C4-2B (cell line): ENCODE measurements at regions not wholly inside any gene's neighbourhood (a gene's known extent, or its start where the extent isn't known, plus 50 kb on each side); places are given as distances from the start of the nearest gene placed in this dataset.

Experiments used
- H3K27ac ChIP-seq: fragments of 450-650 bp; 2 replicates; pipeline ENCODE4 v1.5.1; 2017
- ZFX ChIP-seq: fragments of 450-650 bp; IDR thresholded peaks from 2 replicates; pipeline ENCODE4 v1.6.1; 2017
- TF ChIP-seq, protein P1 (sequence below): fragments of 450-650 bp; conservative IDR thresholded peaks from 2 replicates; pipeline ENCODE4 v1.5.1; 2017; ENCODE audit warnings: mild to moderate bottlenecking

DNA sequence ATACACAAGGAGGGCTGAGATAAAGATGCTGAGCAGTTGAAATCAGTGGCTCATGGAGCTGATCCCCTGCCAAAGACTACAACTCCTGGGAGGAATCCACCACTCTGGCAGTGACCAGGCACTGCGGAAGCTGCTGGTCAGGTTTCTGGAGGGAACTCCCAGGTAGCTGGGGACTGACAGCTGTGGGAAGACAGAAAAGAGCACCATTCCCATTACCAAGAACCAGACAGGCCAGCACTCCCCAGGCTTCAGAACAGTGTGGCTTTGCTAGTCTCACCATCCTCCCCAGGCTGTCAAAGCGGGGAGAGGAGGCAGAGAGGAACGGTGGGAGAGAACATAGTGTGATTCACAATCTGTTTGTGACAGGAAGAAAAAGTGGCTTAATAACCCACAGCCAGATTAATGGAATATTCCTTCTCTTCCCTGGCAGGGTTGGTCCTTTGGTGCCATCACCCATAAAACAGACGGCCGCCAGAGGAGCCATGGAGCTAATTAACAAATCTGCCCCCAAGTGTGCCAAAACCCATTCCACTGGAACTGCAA lies 92.1 kb downstream of the MAB21L3 start:
- peak overlapping the region; percentile 74 for H3K27ac ChIP-seq
- no peak for TF ChIP-seq ZFX
- TF ChIP-seq, protein P1, sequence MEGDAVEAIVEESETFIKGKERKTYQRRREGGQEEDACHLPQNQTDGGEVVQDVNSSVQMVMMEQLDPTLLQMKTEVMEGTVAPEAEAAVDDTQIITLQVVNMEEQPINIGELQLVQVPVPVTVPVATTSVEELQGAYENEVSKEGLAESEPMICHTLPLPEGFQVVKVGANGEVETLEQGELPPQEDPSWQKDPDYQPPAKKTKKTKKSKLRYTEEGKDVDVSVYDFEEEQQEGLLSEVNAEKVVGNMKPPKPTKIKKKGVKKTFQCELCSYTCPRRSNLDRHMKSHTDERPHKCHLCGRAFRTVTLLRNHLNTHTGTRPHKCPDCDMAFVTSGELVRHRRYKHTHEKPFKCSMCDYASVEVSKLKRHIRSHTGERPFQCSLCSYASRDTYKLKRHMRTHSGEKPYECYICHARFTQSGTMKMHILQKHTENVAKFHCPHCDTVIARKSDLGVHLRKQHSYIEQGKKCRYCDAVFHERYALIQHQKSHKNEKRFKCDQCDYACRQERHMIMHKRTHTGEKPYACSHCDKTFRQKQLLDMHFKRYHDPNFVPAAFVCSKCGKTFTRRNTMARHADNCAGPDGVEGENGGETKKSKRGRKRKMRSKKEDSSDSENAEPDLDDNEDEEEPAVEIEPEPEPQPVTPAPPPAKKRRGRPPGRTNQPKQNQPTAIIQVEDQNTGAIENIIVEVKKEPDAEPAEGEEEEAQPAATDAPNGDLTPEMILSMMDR, result peak; percentile 71

DNA sequence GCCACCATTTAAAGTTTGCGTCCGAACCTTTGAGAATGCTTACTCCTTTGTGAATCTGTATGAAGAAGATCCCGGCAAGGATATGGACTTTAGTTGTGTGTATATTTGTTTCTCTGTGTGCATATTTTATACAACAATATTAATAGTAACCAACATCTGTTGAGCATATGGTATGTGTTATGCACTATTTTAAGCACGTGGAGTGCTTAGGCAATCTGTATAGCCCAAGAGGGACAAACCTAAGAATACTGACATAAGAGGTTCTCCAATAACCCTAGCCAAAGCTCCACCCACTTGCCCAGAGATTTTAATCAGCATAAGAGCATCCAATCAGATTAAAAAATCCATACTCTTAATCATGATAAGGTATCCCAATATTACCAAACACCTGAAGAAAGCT lies 92.7 kb downstream of the MAB21L3 start:
- no peak for TF ChIP-seq ZFX
- TF ChIP-seq, protein P1, result no peak
- H3K27ac ChIP-seq, result peak overlapping the region; percentile 74; the same call in 1 of the 2 replicates

DNA sequence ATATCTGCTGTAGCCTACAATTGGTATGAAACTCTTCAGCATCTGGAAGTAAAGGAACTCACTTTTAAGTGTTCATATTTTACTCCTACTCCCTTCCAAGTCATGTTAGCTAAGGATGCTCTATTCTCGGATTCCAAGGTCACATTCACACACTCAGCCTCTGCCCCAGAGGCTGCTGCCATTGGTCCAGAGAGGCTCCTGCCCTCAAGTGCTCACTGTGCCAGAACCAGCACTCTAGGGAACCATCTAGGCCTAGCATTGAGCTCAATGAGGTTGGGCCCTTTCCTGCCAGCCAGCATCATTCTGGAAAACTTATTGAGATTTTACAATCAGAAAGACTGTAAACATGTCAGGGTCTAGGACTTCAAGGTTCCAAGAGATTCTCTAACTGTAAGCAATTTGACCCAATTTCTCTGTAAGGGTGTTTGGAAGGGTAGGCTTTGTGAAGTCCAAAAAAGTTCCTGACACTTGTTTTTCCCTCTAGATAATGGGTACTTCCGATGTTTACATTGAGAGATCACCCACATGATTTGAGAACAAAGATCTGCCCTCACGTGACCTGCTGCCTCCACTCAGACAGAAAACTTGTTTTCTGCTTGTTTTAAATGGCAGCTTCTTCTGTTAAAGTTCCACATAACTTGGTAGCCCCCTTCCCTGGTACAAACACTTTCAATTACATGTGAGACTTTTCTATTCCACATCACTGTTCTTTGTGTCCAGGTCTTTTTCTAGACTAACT lies 94.9 kb downstream of the MAB21L3 start:
- peak overlapping the region; percentile 52 for H3K27ac ChIP-seq
- no peak for TF ChIP-seq ZFX
- TF ChIP-seq, protein P1, result no peak

- no peak overlapping the region for H3K27ac ChIP-seq
- TF ChIP-seq ZFX, result no peak
- TF ChIP-seq, protein P1, result peak; percentile 15
Measured at GRCh38 chr1:116207126-116207735, 96.0 kb downstream of the MAB21L3 start.

DNA sequence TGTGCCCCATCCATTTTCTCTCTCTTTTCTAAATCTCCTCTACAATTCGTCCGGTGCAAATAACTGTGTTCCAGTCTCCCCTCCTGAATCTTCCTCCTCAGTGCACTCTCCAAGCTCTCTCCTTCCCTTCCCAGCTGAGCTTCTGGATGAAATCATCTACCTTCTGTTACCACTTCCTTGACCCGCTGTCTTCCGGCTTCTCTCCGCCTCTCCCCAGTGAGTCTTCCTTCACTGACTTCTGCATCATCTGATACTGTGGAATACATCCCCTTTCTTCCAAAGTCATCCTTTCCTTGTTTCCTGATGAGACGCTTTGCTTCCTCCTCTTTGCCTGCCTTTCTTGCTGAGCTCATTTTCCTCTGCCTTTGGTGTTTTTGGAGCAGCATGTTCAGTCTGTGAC lies 96.9 kb downstream of the MAB21L3 start:
- peak overlapping the region; percentile 67; the same call in 1 of the 2 replicates for H3K27ac ChIP-seq
- TF ChIP-seq ZFX, result no peak
- TF ChIP-seq, protein P1, result no peak

DNA sequence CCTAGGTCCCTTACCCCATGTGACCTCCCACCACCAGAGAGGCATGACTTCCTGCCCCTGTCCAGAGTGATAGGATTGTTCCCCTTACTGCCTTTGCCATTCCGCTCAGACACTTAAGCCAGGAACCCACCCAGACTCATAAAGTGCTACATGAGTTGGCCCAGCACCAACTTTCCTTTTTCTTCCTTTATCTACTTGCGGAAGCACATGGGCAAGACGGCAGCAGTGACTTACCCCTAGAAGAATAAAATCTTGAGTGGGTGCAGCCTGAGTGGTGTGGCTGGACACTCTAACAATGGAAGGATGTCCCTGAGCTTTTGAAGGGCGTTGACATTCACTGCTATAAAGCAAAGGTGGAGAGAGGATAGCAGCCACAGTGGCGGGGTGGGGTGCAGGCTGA lies 100.1 kb downstream of the MAB21L3 start:
- no peak for TF ChIP-seq ZFX
- TF ChIP-seq, protein P1, result no peak
- no peak overlapping the region for H3K27ac ChIP-seq

GRCh38 chr1:116218922-116219321 lies 107.7 kb downstream of the MAB21L3 start:
- no peak for TF ChIP-seq ZFX
- TF ChIP-seq, protein P1, result no peak
- H3K27ac ChIP-seq, result no peak overlapping the region
